HG02870 (cell line): ENCODE measurements at regions not wholly inside any gene's neighbourhood (a gene's known extent, or its start where the extent isn't known, plus 50 kb on each side); places are given as distances from the start of the nearest gene placed in this dataset.
"Not testable (repeated sequence)": the region's sequence is repeated elsewhere in the genome, so short reads cannot be mapped to it uniquely, and the experiment has no call there.

Source experiments
- ATAC-seq: cut with Tn5 transposase; IDR thresholded peaks from one replicate; pipeline ENCODE4 v1.9.1; 2021; ENCODE audit warnings: mild to moderate bottlenecking, moderate library complexity; ENCODE audit not compliant: unreplicated experiment

DNA sequence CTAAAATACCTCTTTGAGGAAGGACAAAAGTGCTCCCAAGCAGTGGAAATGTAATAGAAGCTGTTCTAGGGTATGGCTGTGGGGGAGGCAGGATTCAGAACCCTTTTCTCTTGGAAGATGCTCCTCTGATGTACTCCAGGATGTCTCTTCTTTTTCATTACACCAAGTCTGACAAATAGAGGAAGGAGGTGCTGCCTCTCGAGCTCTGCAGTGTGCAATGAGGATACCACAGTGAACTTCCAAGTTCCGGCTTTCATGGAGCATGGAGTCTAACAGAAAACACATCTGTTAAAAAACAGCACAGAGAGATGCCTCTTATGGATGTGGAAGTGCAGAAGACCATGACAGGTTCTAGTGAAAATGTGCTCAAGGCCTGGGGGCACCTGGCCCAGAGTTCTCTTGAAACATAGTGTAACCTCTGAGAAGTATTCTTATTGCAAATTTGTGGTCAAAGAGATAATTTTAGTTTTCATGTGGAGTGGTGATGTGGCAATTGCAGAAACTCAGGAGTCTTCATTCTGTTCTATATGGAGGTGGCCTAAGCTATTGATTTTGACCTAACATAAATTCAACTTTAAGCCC is 362.0 kb upstream of the CITED2 start:
- ATAC-seq: peak; percentile 94

DNA sequence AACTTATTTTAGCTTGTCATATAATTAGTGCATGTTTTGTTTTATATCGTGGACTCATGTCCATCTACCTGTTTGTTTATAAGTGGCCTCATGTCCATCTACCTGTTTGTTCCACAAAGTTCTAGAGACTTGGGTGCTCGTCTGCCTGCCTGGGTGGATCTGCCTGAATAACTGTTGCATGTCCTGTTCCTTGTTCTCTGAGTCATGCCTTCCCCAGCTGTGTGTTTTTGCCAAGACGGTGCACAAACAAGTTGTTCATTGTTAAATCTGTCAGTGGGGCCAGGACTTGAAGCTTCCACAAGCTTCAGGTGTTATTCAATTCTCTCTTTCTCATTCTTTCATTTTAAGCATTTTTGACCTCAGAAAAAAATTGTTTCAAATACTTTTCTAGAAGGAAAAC is 358.0 kb upstream of the CITED2 start:
- ATAC-seq: no peak

DNA sequence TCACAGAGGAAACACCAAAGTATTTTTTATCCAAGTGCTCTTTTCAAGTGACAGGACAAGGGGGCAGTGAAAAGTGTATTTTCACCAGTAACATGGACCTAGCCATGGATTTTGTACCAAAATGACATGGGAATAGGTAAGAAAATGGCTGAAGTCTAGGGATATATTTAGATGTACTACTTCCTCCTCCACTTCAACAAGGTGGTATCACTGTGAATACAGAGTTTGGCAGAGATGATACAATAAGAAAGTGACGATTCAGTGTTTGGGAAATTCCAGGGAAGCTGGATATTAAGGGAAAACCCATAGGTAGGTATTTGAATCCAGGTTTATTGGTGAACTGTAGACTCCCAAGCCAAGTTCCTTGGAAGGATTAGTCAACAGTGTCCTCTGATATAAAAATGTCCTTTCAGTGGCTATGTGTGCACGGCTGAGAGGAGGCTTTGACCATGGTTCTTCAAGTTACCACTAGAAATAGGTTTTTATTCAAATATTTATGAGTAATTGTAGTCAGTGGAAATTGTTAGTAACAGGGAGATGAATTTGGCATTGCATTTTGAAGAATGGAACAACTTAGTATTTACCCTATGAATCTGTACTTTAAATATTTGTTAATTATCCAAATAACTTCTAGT is 356.0 kb upstream of the CITED2 start:
- no peak for ATAC-seq

DNA sequence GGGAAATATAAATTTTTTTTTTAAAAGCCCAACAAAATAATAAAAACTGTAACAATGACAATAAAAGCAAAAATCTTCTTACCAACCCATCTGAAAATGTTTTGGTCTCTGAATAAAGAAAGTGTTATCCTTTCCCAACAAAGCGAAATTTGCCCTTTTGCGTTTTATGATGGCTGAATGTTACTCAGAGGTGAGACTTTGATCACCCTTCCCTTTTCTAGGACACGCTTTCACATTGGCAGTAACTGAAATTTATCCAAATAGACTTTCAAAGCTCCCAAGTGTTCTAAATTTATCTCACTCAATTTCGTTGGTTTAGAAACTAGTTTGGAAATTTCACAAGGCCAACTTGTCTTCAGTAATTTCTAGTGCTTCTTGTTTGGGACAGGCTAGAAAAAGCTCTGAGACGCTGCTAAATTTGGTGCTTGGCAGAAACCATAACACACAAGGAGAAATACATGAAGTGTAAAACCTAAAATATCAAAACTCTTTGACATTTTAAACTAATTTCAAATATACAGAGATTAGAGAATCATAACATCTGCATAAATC is 354.5 kb upstream of the CITED2 start:
- no peak for ATAC-seq

DNA sequence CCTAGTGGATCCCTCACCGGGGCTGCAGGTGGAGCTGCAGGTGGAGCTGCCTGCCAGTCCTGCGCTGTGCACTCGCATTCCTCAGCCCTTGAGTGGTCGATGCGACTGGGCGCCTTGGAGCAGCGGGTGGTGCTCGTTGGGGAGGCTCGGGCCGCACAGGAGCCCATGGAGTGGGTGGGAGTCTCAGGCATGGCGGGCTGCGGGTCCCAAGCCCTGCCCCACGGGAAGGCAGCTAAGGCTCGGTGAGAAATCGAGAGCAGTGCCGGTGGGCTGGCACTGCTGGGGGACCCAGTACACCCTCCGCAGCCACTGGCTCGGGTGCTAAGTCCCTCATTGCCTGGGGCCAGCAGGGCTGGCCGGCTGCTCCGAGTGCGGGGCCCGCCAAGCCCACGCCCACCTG is 351.8 kb upstream of the CITED2 start:
- ATAC-seq: not testable (repeated sequence)

DNA sequence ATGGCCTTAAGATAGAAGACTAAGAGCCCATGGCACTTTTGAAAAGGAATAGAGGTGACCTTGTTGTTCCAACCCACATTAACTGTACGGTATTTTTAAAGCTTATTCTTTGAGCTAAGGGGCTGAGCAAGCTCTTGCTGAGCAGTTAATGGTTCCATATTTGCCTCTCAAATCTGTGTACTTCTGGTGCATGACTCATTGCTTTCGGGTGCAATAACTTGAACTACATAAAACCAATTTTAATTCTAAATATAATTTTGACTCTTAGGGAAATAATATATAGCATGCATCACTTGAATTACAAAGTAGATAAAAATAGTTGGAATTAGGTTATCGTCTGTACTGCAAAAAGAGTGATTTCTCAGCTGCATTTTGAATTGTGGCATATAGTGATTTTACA is 348.1 kb upstream of the CITED2 start:
- no peak for ATAC-seq

DNA sequence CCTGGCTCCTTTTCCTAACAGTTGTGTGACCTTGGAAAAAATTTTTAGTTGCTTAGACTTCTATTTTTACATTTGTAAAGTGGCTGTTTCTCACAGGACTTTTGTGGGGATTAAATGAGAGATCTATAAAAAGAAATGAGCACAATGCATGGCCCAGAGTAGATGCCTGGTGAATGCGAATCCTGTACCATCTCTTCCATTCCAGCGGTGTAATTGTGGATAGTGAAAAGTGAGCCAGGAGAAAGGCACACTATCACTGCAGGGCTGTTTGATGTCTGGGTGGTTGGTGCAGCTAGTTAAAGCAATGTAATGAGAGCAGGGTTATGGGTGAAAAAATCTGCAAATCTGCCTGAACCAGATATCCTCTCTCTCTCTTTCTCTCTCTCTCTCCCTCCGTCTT is 347.5 kb upstream of the CITED2 start:
- ATAC-seq: no peak

DNA sequence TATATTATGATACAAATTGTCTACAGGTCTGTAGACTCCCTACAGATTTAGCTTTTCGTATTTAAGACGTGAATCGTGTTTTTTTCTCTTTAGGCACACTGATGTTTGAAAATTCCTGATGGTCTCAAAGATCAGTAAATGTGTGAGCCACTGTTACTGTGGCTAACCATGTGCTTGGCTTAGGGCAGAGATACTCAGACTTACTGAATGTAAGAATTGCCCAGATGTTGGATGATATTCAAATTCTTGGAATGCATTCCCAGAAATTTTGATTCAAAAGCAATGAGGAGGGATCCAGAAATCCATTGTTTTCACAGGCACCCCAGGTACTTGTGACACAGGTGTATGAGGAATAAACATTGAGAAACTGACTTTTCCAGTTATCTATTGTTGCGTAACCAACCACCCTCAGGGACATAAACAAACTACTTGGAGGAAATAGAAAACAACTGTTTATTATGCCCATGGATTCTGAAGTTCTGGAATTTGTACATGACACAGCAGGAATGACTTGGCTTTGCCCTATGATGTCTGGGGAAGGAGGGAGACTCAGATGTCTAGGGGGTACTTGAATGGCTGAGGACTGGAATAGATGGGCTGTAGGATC is 339.6 kb upstream of the CITED2 start:
- ATAC-seq: no peak

DNA sequence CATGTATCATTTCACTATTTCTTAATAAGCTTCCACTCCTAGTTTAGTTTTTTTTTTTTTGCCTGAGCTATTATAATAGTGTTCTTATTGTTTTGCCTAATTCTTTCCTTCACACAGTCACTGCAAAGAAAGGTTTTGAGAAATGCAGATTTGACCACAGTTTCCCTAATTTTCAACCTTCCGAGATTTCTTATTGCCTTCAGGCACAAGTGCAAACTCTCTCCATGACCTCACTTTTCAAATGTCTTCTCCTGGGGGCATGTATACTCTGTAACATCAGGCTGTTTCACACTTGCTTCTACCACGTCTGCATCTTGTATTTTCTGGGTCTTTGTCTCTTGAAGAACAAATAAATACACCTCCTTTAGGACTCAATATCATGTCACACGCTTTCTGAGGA is 339.0 kb upstream of the CITED2 start:
- ATAC-seq: no peak

DNA sequence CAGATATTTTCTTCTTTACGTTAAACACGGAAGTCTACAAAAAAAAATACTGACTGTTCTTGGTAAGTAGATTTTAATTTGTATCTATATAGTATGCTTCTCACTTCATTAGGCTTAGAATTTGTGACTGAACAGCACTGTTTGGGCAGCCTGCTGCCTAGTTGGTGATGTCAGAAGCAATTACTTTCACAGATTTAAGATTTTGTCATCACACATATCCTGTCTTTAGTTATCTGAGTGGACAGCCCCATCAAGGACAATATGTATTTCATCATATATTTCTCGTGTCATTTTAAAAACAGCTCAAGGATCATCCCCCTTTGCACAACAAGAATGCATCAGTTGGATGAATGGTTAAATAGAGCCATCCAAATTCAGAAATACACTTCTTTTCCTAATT is 338.4 kb upstream of the CITED2 start:
- no peak for ATAC-seq

DNA sequence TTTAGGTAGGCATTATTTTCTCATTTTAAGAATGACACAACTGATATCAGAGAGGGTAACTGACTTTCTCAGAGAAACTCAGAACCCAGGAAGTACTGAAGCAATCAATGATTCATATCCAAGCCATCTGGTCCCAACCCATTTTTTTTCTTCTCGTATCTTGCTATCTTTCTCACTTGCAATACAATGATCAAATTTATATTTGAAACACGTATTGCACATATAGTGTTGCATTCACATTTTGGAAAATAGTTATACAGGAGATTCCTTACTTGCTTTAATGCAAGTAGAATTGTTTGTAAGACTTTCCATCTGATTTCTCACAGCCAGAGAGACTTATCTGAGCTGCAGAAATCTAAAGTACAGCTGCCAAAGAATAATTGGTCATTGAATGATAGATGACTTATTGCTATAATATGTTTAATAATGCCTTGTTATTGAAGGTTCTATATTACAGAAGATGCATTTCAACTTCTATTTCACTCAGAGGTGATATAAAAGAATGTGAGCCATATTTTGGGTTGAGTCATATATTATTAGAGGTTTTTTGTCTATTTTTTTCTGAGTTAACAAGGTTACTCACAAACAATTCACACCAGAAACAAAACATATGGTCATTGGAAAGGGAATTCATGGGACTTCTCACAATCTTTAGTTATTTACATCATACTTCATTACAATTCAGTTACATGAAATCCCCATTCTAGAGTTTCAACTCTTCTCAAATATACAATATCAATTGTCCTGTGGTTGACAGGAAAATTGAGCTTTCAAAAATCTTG is 337.5 kb upstream of the CITED2 start:
- ATAC-seq: no peak

DNA sequence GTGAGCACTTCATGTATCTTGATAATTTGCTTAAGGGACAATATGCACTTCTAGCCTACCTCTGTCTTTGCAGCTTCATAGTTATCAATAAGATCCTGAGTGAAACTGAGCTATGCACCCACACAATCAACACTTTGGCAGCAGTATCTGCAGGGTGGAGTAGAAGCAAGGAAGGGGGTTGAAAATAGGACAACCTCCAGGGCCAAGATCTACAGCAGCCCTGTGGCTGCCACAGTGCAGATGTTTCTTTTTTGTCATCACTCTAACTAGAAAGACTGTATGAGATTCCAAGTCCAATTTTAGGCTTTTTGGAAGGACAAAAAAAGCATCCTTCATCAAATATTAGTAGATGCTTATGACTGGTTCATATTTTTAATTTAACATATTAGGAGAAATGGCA is 336.1 kb upstream of the CITED2 start:
- no peak for ATAC-seq

DNA sequence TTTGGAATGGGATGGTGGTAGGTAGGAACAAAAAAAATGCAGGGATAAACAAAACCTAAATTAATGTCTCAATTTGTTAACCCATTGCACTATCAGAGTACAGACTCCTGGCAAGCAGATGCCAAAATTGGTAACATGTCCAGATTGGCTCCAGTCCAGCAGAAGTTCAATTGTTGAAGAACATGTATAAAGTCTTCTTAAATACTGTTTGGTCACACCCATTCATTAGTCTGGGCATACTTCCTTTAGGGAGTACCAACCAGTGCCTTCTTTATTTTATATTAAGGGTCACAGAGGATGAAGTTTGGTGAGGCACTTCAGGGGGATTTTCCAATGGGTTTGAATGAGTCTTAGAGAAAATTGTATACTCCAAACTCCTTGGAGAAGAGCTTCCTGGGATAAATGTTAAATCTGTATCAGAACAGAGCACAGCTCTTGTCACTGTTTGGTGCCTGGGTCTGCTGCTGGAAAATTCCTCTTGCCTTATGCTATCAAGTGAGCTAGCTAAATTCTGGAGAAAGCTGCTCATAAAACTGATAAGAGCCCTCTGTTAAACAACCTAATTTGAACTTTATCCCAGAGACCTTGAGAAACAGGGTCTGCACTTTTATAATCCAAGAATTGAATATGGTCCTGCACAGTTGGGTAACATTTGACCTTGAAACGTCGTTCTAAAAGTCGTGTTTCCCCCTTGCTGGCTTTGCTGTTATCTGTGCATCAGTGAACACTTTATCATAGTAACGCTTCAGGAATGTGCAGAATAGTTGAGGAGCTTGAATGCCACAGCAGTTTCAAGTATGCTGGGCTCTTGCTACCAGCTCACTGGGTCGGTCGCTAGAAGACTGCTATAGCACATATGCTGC is 334.1 kb upstream of the CITED2 start:
- ATAC-seq: no peak

DNA sequence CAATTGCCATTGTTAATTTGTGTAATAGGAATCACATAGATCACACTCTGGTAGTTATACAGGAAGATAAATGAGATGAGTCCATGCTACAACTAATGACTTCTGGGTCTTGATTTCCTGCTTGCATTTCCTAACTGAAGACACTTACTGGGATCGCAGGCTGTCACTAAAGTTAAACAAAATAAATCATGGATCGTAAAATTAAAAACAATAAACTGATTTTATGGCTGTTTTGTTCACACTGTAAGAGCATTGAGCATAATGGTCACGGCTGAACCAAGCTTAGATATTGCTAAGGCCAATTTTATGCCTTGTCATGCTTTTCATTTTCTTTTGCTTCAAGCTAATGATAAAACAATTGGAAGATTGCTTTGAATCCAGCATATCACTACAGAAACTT is 332.5 kb upstream of the CITED2 start:
- no peak for ATAC-seq

DNA sequence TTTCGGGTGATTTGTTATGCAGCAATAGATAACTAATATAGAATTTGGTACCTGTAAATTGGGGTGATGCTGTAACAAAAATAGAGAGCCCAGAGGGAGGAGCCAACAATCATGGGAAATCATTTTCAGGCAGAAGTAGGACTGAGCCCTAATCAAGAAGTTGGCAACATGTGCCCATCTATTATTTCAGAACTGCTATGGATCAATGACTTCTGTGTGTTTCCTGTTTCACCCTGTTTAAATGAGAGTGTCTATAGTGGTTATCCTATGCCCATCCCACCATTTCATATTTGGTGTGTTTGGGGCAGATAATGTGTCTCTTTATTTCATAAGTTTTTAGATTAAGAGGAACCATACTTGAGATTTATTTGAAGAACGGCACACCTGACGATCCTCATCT is 330.8 kb upstream of the CITED2 start:
- no peak for ATAC-seq

DNA sequence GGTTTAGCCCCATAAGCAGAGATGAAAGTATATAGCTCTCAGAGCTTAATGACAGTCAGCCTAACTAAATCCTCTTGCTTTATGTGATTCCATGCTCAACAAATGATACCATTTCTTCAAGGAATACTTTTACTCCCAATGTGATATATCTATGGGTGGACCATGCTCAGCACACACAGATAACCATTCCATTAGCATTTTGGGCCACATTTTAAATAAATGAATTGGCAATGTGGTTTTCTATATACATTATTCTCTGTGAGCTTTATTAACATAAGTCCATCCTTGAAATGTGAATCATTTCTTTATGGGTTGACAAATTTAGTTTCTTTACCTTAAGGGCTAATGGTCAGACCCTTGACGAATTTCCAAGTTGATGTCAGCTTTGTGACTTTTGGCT is 329.3 kb upstream of the CITED2 start:
- no peak for ATAC-seq

DNA sequence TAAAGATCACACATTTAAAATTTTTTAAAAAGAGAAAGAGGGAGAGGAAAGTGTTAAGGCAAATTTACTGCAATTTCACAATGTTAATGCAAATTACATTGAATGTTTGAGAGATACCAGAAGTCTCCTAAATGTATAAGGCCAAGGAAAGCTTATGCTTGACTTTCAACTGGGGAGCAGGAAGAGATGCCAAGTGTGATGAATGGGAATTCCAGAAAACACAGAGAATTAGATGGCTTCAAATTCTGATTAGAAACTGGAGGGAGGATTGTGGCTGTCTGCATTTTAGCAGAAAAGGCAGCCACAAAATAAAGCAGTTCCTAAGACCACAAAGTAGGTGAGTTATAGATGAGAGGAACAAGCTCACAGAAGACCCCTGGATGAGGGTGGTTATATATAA is 328.3 kb upstream of the CITED2 start:
- no peak for ATAC-seq

DNA sequence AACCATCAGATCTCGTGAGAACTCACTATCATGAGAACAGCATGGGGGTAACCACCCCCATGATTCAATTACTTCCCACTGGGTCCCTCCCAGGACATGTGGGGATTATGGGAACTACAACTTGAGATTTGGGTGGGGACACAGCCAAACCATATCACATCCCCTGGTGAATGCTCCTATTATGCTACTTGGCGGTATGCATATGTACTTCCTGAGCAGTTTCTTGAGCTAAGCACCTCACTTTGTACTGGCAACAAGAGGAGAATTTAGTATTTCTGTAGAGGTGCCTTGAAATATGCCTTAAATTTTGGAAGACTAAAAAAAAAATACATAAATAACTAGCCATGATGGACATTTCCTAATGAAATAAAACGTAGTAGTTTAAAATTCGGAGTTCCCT is 327.2 kb upstream of the CITED2 start:
- ATAC-seq: no peak

DNA sequence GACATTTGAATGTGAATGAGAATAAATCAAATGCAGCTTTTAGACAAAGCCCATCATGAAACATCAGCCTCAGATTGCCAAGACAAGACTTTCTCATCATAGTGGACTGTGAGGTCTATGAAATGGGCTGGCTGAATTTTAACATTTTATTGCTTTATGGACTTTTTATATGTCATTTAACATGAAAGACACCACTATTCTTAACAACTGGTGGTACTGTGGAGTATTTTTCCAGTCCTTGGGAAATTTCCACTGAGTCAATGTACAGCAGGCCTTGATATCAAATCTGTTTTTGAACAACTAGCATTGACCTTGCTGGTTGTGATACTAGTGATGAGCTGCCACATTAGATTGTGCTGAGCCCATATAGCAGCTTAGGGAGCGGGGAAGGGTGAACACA is 326.6 kb upstream of the CITED2 start:
- no peak for ATAC-seq

DNA sequence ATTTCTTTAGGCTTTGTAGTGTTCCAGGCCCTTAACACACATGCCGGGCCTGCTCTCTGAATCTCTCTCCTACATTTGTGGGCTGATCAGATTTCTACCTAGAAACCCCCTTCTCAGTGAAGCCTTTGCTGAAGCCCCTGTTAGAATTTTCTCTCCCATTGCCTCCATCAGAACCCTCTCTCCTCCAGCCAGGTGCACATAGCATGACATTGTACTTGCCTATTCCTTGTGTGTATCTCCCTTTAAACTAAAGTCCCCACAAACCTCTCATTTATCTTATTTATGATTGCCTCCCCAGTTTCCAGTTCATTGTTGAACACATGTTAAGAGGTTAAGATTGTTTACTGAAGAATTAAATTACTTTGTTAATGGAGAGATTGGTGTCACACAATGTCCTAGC is 325.5 kb upstream of the CITED2 start:
- no peak for ATAC-seq

DNA sequence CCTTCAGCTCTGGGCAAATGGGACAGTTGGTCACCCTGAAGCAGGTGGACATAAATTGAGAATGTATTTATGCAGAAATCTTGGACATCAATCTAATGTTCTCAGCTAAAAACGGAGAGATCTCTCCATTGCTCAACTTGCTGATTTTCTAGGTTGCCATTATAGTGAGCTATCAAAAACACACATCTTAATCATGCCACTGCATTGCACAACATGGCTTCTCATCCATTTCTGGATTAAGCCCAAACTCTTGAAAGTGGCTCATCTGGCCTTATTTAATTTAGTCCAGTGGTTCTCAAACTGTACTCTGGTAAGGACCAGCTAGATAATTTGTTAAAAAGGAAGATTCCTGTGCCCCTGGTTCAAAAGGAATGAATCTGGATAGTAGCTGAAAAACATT is 324.9 kb upstream of the CITED2 start:
- no peak for ATAC-seq
